ENCODE measurements at regions not wholly inside any gene's neighbourhood (a gene's known extent, or its start where the extent isn't known, plus 50 kb on each side); places are given as distances from the start of the nearest gene placed in this dataset.

GRCh38 chr2:57877811-57878170 lies 168.8 kb upstream of the VRK2 start:
- no peak for TF ChIP-seq POLR2AphosphoS5 (IDR thresholded peaks at IDR 0.05; ENCODE audit: low read depth, low read length)
- TF ChIP-seq FOSL2 (IDR thresholded peaks at IDR 0.05; ENCODE audit: borderline replicate concordance, low read depth), result no peak
- TF ChIP-seq CTCF (IDR thresholded peaks at IDR 0.05), result no peak
- no peak for TF ChIP-seq YY1 (IDR thresholded peaks at IDR 0.05; ENCODE audit: low read depth)
- TF ChIP-seq TAF1 (IDR thresholded peaks at IDR 0.05; ENCODE audit: borderline replicate concordance, low read depth, low read length), result no peak
- TF ChIP-seq TCF12 (IDR thresholded peaks at IDR 0.05), result no peak
- TF ChIP-seq TEAD4 (IDR thresholded peaks at IDR 0.05; ENCODE audit: borderline replicate concordance, insufficient read depth), result no peak
- no peak for TF ChIP-seq PBX3 (IDR thresholded peaks at IDR 0.05)
- TF ChIP-seq RAD21 (IDR thresholded peaks at IDR 0.05; ENCODE audit: low read length), result no peak
- no peak for TF ChIP-seq RCOR1 (IDR thresholded peaks at IDR 0.05; ENCODE audit: low read length)
